H1 (cell line): ENCODE measurements at regions not wholly inside any gene's neighbourhood (a gene's known extent, or its start where the extent isn't known, plus 50 kb on each side); places are given as distances from the start of the nearest gene placed in this dataset.

Experiments
- JUND ChIP-seq: IDR thresholded peaks from 2 replicates; pipeline ENCODE4 v1.6.1; 2011; ENCODE audit warnings: mild to moderate bottlenecking, improper control_type of control experiment, low read length
- TF ChIP-seq, protein P1 (sequence below): fragments of 300-600 bp; sonication (generic); IDR thresholded peaks from 2 replicates; pipeline ENCODE4 v1.7.1; 2012; ENCODE audit warnings: low read length, moderate library complexity, mild to moderate bottlenecking, inconsistent platforms; ENCODE audit not compliant: insufficient replicate concordance

GRCh38 chrX:73348977-73349376, 97.9 kb upstream of the CDX4 start (continued):
- TF ChIP-seq, protein P1, sequence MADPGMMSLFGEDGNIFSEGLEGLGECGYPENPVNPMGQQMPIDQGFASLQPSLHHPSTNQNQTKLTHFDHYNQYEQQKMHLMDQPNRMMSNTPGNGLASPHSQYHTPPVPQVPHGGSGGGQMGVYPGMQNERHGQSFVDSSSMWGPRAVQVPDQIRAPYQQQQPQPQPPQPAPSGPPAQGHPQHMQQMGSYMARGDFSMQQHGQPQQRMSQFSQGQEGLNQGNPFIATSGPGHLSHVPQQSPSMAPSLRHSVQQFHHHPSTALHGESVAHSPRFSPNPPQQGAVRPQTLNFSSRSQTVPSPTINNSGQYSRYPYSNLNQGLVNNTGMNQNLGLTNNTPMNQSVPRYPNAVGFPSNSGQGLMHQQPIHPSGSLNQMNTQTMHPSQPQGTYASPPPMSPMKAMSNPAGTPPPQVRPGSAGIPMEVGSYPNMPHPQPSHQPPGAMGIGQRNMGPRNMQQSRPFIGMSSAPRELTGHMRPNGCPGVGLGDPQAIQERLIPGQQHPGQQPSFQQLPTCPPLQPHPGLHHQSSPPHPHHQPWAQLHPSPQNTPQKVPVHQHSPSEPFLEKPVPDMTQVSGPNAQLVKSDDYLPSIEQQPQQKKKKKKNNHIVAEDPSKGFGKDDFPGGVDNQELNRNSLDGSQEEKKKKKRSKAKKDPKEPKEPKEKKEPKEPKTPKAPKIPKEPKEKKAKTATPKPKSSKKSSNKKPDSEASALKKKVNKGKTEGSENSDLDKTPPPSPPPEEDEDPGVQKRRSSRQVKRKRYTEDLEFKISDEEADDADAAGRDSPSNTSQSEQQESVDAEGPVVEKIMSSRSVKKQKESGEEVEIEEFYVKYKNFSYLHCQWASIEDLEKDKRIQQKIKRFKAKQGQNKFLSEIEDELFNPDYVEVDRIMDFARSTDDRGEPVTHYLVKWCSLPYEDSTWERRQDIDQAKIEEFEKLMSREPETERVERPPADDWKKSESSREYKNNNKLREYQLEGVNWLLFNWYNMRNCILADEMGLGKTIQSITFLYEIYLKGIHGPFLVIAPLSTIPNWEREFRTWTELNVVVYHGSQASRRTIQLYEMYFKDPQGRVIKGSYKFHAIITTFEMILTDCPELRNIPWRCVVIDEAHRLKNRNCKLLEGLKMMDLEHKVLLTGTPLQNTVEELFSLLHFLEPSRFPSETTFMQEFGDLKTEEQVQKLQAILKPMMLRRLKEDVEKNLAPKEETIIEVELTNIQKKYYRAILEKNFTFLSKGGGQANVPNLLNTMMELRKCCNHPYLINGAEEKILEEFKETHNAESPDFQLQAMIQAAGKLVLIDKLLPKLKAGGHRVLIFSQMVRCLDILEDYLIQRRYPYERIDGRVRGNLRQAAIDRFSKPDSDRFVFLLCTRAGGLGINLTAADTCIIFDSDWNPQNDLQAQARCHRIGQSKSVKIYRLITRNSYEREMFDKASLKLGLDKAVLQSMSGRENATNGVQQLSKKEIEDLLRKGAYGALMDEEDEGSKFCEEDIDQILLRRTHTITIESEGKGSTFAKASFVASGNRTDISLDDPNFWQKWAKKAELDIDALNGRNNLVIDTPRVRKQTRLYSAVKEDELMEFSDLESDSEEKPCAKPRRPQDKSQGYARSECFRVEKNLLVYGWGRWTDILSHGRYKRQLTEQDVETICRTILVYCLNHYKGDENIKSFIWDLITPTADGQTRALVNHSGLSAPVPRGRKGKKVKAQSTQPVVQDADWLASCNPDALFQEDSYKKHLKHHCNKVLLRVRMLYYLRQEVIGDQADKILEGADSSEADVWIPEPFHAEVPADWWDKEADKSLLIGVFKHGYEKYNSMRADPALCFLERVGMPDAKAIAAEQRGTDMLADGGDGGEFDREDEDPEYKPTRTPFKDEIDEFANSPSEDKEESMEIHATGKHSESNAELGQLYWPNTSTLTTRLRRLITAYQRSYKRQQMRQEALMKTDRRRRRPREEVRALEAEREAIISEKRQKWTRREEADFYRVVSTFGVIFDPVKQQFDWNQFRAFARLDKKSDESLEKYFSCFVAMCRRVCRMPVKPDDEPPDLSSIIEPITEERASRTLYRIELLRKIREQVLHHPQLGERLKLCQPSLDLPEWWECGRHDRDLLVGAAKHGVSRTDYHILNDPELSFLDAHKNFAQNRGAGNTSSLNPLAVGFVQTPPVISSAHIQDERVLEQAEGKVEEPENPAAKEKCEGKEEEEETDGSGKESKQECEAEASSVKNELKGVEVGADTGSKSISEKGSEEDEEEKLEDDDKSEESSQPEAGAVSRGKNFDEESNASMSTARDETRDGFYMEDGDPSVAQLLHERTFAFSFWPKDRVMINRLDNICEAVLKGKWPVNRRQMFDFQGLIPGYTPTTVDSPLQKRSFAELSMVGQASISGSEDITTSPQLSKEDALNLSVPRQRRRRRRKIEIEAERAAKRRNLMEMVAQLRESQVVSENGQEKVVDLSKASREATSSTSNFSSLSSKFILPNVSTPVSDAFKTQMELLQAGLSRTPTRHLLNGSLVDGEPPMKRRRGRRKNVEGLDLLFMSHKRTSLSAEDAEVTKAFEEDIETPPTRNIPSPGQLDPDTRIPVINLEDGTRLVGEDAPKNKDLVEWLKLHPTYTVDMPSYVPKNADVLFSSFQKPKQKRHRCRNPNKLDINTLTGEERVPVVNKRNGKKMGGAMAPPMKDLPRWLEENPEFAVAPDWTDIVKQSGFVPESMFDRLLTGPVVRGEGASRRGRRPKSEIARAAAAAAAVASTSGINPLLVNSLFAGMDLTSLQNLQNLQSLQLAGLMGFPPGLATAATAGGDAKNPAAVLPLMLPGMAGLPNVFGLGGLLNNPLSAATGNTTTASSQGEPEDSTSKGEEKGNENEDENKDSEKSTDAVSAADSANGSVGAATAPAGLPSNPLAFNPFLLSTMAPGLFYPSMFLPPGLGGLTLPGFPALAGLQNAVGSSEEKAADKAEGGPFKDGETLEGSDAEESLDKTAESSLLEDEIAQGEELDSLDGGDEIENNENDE = no peak
- TF ChIP-seq JUND = no peak
